HFFc6 (cell line): ENCODE measurements at regions not wholly inside any gene's neighbourhood (a gene's known extent, or its start where the extent isn't known, plus 50 kb on each side); places are given as distances from the start of the nearest gene placed in this dataset.

Source experiments
- DNase-seq: peaks from one replicate; pipeline ENCODE4 v3.0.0-alpha.2; 2018
- H3K27ac Mint-ChIP-seq: 2 replicates; pipeline ENCODE4 v1.8.0; 2020; ENCODE audit warnings: mild to moderate bottlenecking, mixed read lengths
- H3K27me3 Mint-ChIP-seq: 2 replicates; pipeline ENCODE4 v1.8.0; 2021; ENCODE audit warnings: mild to moderate bottlenecking, moderate library complexity, mixed read lengths; ENCODE audit not compliant: insufficient read depth
- H3K36me3 Mint-ChIP-seq: 2 replicates; pipeline ENCODE4 v1.8.0; 2021; ENCODE audit warnings: low read depth, mixed read lengths
- H3K4me1 Mint-ChIP-seq: 2 replicates; pipeline ENCODE4 v1.8.0; 2020; ENCODE audit warnings: low read depth, mixed read lengths
- H3K4me3 Mint-ChIP-seq: 2 replicates; pipeline ENCODE4 v1.8.0; 2020; ENCODE audit warnings: mild to moderate bottlenecking, moderate library complexity, mixed read lengths
- H3K9me3 Mint-ChIP-seq: 2 replicates; pipeline ENCODE4 v1.8.0; 2020; ENCODE audit warnings: mild to moderate bottlenecking, mixed read lengths
- TF ChIP-seq, protein P1 (sequence below): fragments of 200-600 bp; sonication (generic); IDR thresholded peaks from 2 replicates; pipeline ENCODE4 v1.5.0; 2021; ENCODE audit warnings: antibody characterized with exemption, mild to moderate bottlenecking

GRCh38 chr3:163543662-163544061 lies 1534.6 kb downstream of the SI start:
- H3K27me3 Mint-ChIP-seq, result no peaks in the 10 kb centered on the region
- no peak overlapping the region for H3K4me3 Mint-ChIP-seq
- H3K27ac Mint-ChIP-seq, result no peak overlapping the region
- H3K4me1 Mint-ChIP-seq, result no peaks in the 10 kb centered on the region
- no peaks in the 10 kb centered on the region for H3K36me3 Mint-ChIP-seq
- TF ChIP-seq, protein P1, sequence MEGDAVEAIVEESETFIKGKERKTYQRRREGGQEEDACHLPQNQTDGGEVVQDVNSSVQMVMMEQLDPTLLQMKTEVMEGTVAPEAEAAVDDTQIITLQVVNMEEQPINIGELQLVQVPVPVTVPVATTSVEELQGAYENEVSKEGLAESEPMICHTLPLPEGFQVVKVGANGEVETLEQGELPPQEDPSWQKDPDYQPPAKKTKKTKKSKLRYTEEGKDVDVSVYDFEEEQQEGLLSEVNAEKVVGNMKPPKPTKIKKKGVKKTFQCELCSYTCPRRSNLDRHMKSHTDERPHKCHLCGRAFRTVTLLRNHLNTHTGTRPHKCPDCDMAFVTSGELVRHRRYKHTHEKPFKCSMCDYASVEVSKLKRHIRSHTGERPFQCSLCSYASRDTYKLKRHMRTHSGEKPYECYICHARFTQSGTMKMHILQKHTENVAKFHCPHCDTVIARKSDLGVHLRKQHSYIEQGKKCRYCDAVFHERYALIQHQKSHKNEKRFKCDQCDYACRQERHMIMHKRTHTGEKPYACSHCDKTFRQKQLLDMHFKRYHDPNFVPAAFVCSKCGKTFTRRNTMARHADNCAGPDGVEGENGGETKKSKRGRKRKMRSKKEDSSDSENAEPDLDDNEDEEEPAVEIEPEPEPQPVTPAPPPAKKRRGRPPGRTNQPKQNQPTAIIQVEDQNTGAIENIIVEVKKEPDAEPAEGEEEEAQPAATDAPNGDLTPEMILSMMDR, result no peak
- no peak for DNase-seq
- no peaks in the 10 kb centered on the region for H3K9me3 Mint-ChIP-seq

GRCh38 chr3:163541629-163542028 lies 1536.7 kb downstream of the SI start:
- DNase-seq, result no peak
- no peak overlapping the region for H3K4me3 Mint-ChIP-seq
- no peaks in the 10 kb centered on the region for H3K4me1 Mint-ChIP-seq
- H3K9me3 Mint-ChIP-seq, result peaks cover 4% of the 10 kb centered on the region; the same call in 1 of the 2 replicates
- H3K27me3 Mint-ChIP-seq, result no peaks in the 10 kb centered on the region
- H3K27ac Mint-ChIP-seq, result no peak overlapping the region
- H3K36me3 Mint-ChIP-seq, result no peaks in the 10 kb centered on the region
- TF ChIP-seq, protein P1, result no peak

- DNase-seq, result no peak
- Mint-ChIP-seq H3K27ac (no peak overlapping the region), H3K4me3 (no peak overlapping the region), H3K9me3 (peaks cover 9% of the 10 kb centered on the region), H3K4me1 (no peaks in the 10 kb centered on the region), H3K27me3 (no peaks in the 10 kb centered on the region), H3K36me3 (no peaks in the 10 kb centered on the region; the same call in 1 of the 2 replicates)
- TF ChIP-seq, protein P1, result no peak
Measured at GRCh38 chr3:163538387-163538786, 1539.9 kb downstream of the SI start.

GRCh38 chr3:163533381-163533780 lies 1544.9 kb downstream of the SI start:
- H3K27me3 Mint-ChIP-seq, result no peaks in the 10 kb centered on the region
- no peak overlapping the region for H3K27ac Mint-ChIP-seq
- H3K36me3 Mint-ChIP-seq, result no peaks in the 10 kb centered on the region; the same call in 1 of the 2 replicates
- peaks cover 18% of the 10 kb centered on the region for H3K9me3 Mint-ChIP-seq
- H3K4me3 Mint-ChIP-seq, result no peak overlapping the region
- TF ChIP-seq, protein P1, result no peak
- H3K4me1 Mint-ChIP-seq, result no peaks in the 10 kb centered on the region
- no peak for DNase-seq

DNA sequence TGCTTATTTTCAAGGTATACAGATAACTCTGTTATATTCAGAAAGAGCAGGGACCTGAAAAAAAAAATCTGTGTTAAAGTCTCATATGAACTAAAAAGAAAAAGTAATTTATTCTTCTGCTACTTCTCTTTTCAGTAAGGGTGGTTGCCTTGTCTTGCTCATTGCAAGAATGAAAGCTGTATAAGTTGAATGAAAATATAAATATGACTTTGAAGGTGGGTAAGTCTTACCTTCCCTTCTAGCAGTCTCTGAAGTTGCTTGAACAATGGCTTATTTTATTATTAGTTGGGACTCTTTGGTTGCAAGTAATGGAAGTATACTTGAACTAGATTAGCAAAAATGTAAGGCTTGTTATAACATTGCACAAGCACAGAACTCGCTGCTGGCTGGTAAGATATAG lies 1554.9 kb downstream of the SI start:
- Mint-ChIP-seq H3K36me3 (no peaks in the 10 kb centered on the region), H3K9me3 (peaks cover 11% of the 10 kb centered on the region), H3K27ac (no peak overlapping the region), H3K4me1 (no peaks in the 10 kb centered on the region), H3K27me3 (no peaks in the 10 kb centered on the region), H3K4me3 (no peak overlapping the region)
- no peak for DNase-seq
- TF ChIP-seq, protein P1, result no peak

GRCh38 chr3:163521261-163521660 lies 1557.0 kb downstream of the SI start:
- Mint-ChIP-seq H3K27me3 (no peaks in the 10 kb centered on the region), H3K9me3 (peaks cover 5% of the 10 kb centered on the region), H3K4me1 (no peaks in the 10 kb centered on the region), H3K4me3 (no peak overlapping the region), H3K27ac (no peak overlapping the region), H3K36me3 (no peaks in the 10 kb centered on the region)
- TF ChIP-seq, protein P1, result no peak
- no peak for DNase-seq
